ENCODE measurements at regions not wholly inside any gene's neighbourhood (a gene's known extent, or its start where the extent isn't known, plus 50 kb on each side); places are given as distances from the start of the nearest gene placed in this dataset.

DNA sequence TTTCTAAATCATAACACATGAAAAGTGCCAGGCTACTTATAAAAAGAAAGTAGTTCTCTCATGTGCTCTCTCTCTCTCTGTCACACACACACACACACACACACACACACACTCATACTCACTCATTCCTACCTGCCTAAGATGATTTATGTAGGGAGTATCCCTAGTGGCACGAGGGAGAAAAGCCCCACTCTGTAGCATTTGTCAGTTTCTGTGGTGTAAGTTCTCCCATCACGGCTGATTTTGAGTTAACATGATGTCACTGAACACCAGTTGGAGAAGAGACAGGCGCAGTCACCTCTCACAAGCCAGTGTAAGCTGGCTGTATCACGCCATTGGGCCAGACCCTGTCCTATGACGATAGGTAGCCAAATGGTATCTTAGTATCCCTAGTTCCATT lies 395.4 kb downstream of the SFMBT2 start (continued):
- TF ChIP-seq MBD1 (CRISPR knock-in tag; IDR thresholded peaks at IDR 0.05) (no peak), RCOR1 (IDR thresholded peaks at IDR 0.05; ENCODE audit: borderline replicate concordance in 1 of 2, low read depth in 2 of 2, low read length in 2 of 2) (peak in 1 of 2 experiments; percentile 52; a peak in 1 of 4 replicates), ZNF586 (CRISPR knock-in tag; conservative IDR thresholded peaks at IDR 0.05) (no peak), CHCHD3 (CRISPR knock-in tag; IDR thresholded peaks at IDR 0.05) (no peak), JUND (IDR thresholded peaks at IDR 0.05; ENCODE audit: borderline replicate concordance, low read depth, low read length) (peak; percentile 53; the same call in 1 of the 2 replicates), JUND (tag; IDR thresholded peaks at IDR 0.05; ENCODE audit: borderline replicate concordance, low read depth, low read length) (peak; percentile 67; the same call in 2 of the 3 replicates), PRDM10 (IDR thresholded peaks at IDR 0.05; ENCODE audit: partially characterized antibody) (no peak), TOE1 (IDR thresholded peaks at IDR 0.05; ENCODE audit: borderline replicate concordance) (peak; percentile 51; the same call in 1 of the 2 replicates), TOE1 (CRISPR knock-in tag; IDR thresholded peaks at IDR 0.05; ENCODE audit: borderline replicate concordance, low read depth) (no peak), POLR2AphosphoS5 (IDR thresholded peaks at IDR 0.05; ENCODE audit: control insufficient read depth, insufficient read depth, low read depth, low read length) (no peak), TRIM24 (IDR thresholded peaks at IDR 0.05) (peak; percentile 14 to 76; a peak in 1 of 4 replicates), SIRT6 (IDR thresholded peaks at IDR 0.05; ENCODE audit: low read depth, low read length) (no peak), FOXM1 (IDR thresholded peaks at IDR 0.05; ENCODE audit: low read depth) (no peak), FOXM1 (CRISPR knock-in tag; IDR thresholded peaks at IDR 0.05; ENCODE audit: low read depth) (no peak), HBP1 (CRISPR knock-in tag; IDR thresholded peaks at IDR 0.05) (peak; percentile 52; the same call in 1 of the 2 replicates), NFYB (IDR thresholded peaks at IDR 0.05; ENCODE audit: extremely low read depth, insufficient read length) (peak; percentile 19)
- TF ChIP-seq, protein P1, sequence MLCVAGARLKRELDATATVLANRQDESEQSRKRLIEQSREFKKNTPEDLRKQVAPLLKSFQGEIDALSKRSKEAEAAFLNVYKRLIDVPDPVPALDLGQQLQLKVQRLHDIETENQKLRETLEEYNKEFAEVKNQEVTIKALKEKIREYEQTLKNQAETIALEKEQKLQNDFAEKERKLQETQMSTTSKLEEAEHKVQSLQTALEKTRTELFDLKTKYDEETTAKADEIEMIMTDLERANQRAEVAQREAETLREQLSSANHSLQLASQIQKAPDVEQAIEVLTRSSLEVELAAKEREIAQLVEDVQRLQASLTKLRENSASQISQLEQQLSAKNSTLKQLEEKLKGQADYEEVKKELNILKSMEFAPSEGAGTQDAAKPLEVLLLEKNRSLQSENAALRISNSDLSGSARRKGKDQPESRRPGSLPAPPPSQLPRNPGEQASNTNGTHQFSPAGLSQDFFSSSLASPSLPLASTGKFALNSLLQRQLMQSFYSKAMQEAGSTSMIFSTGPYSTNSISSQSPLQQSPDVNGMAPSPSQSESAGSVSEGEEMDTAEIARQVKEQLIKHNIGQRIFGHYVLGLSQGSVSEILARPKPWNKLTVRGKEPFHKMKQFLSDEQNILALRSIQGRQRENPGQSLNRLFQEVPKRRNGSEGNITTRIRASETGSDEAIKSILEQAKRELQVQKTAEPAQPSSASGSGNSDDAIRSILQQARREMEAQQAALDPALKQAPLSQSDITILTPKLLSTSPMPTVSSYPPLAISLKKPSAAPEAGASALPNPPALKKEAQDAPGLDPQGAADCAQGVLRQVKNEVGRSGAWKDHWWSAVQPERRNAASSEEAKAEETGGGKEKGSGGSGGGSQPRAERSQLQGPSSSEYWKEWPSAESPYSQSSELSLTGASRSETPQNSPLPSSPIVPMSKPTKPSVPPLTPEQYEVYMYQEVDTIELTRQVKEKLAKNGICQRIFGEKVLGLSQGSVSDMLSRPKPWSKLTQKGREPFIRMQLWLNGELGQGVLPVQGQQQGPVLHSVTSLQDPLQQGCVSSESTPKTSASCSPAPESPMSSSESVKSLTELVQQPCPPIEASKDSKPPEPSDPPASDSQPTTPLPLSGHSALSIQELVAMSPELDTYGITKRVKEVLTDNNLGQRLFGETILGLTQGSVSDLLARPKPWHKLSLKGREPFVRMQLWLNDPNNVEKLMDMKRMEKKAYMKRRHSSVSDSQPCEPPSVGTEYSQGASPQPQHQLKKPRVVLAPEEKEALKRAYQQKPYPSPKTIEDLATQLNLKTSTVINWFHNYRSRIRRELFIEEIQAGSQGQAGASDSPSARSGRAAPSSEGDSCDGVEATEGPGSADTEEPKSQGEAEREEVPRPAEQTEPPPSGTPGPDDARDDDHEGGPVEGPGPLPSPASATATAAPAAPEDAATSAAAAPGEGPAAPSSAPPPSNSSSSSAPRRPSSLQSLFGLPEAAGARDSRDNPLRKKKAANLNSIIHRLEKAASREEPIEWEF (CRISPR knock-in tag; IDR thresholded peaks at IDR 0.05), result no peak
